ENCODE measurements at regions not wholly inside any gene's neighbourhood (a gene's known extent, or its start where the extent isn't known, plus 50 kb on each side); places are given as distances from the start of the nearest gene placed in this dataset.

GRCh38 chr3:176523114-176523513, 674.2 kb downstream of the TBL1XR1 start:
- TF ChIP-seq CTCF (IDR thresholded peaks at IDR 0.05; ENCODE audit: insufficient read depth, low read depth, low read length): no peak
- TF ChIP-seq EZH2 (IDR thresholded peaks at IDR 0.05; ENCODE audit: insufficient read depth, low read length): no peak

Data from astrocyte (in vitro differentiated cells and primary cell).